MM.1S (cell line): ENCODE measurements at regions not wholly inside any gene's neighbourhood (a gene's known extent, or its start where the extent isn't known, plus 50 kb on each side); places are given as distances from the start of the nearest gene placed in this dataset.

Experiments used
- DNase-seq: peaks from one replicate; pipeline ENCODE4 v3.0.0-alpha.2; 2015
- H2AFZ ChIP-seq: fragments of 300-600 bp; sonication (generic); 2 replicates; pipeline ENCODE4 v1.6.0; 2016; ENCODE audit warnings: antibody characterized with exemption, low read length
- H3F3A ChIP-seq: fragments of 300-600 bp; sonication (generic); 2 replicates; pipeline ENCODE4 v1.6.1; 2016; ENCODE audit warnings: mild to moderate bottlenecking, antibody characterized with exemption, low read length, moderate library complexity, mixed read lengths; ENCODE audit not compliant: insufficient read depth
- H3K27ac ChIP-seq: fragments of 300-600 bp; sonication (generic); 2 replicates; pipeline ENCODE4 v1.5.1; 2016; ENCODE audit warnings: mild to moderate bottlenecking, low read length
- H3K27me3 ChIP-seq: fragments of 300-600 bp; sonication (generic); replicated peaks from 2 replicates; pipeline ENCODE4 v1.6.0; 2016; ENCODE audit warnings: low read length; ENCODE audit not compliant: insufficient read depth
- H3K36me3 ChIP-seq: fragments of 300-600 bp; sonication (generic); replicated peaks from 2 replicates; pipeline ENCODE4 v1.6.1; 2016; ENCODE audit warnings: mild to moderate bottlenecking, low read length, mixed read lengths; ENCODE audit not compliant: insufficient read depth
- H3K4me1 ChIP-seq: fragments of 300-600 bp; sonication (generic); 2 replicates; pipeline ENCODE4 v1.6.1; 2016; ENCODE audit warnings: low read length, mixed read lengths
- H3K4me2 ChIP-seq: fragments of 300-600 bp; sonication (generic); 2 replicates; pipeline ENCODE4 v1.6.0; 2016; ENCODE audit warnings: low read depth, low read length
- H3K4me3 ChIP-seq: fragments of 300-600 bp; sonication (generic); 2 replicates; pipeline ENCODE4 v1.5.1; 2016; ENCODE audit warnings: low read length, mixed read lengths
- H3K79me2 ChIP-seq: fragments of 300-600 bp; sonication (generic); 2 replicates; pipeline ENCODE4 v1.6.1; 2016; ENCODE audit warnings: mixed run types, low read length, mixed read lengths
- H3K9ac ChIP-seq: fragments of 300-600 bp; sonication (generic); 2 replicates; pipeline ENCODE4 v1.6.1; 2016; ENCODE audit warnings: low read length, mixed read lengths
- H3K9me2 ChIP-seq: fragments of 300-600 bp; sonication (generic); replicated peaks from 2 replicates; pipeline ENCODE4 v1.6.1; 2016; ENCODE audit warnings: mild to moderate bottlenecking, low read length, mixed read lengths; ENCODE audit not compliant: insufficient read depth
- H3K9me3 ChIP-seq: fragments of 300-600 bp; sonication (generic); replicated peaks from 2 replicates; pipeline ENCODE4 v1.6.1; 2016; ENCODE audit warnings: mild to moderate bottlenecking, low read length, mixed read lengths; ENCODE audit not compliant: insufficient read depth
- H4K20me1 ChIP-seq: fragments of 300-600 bp; sonication (generic); 2 replicates; pipeline ENCODE4 v1.6.1; 2016; ENCODE audit warnings: mild to moderate bottlenecking, low read length, moderate library complexity, mixed read lengths; ENCODE audit not compliant: insufficient read depth
- EZH2 ChIP-seq: fragments of 300-600 bp; sonication (generic); optimal IDR thresholded peaks from 2 replicates; pipeline ENCODE3; 2017; ENCODE audit warnings: low read depth, mild to moderate bottlenecking, antibody characterized with exemption, low read length, mixed read lengths
- EZH2phosphoT487 ChIP-seq: fragments of 300-600 bp; sonication (generic); IDR thresholded peaks from 2 replicates; pipeline ENCODE4 v1.6.1; 2018; ENCODE audit warnings: antibody characterized with exemption, low read length
- TF ChIP-seq, protein P1 (sequence below): fragments of 300-600 bp; sonication (generic); IDR thresholded peaks from 2 replicates; pipeline ENCODE4 v1.5.1; 2016; ENCODE audit warnings: antibody characterized with exemption, low read length, mixed read lengths

DNA sequence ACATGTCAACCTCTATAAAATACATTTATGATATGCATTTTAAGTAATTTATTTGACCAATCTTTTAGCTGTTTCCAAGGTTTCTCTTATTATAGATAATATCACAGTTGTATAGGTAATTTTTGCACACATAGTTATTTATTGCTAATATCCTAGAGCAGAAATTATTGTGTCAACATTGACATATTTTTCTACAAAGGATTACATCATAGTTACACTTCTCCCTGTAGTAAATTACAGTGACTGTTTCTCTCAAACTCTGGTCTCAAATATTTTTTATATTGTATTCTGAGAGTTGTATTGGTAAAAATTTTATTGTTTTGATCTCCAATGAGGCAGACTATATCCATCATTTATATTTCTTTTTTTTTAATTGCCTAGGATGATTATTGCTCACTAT lies 714.4 kb upstream of the CDH6 start:
- Histone ChIP-seq H3K79me2 (no peaks in the 10 kb centered on the region), H3K27ac (no peak overlapping the region), H3K4me2 (no peak overlapping the region), H3K9me3 (no peaks in the 10 kb centered on the region), H3K9ac (no peak overlapping the region), H3K4me1 (no peaks in the 10 kb centered on the region), H3K9me2 (no peaks in the 10 kb centered on the region), H3K36me3 (no peaks in the 10 kb centered on the region), H3K4me3 (no peak overlapping the region), H3F3A (no peaks in the 10 kb centered on the region), H2AFZ (no peak overlapping the region), H3K27me3 (no peaks in the 10 kb centered on the region), H4K20me1 (no peaks in the 10 kb centered on the region)
- DNase-seq, result no peak
- TF ChIP-seq, protein P1, sequence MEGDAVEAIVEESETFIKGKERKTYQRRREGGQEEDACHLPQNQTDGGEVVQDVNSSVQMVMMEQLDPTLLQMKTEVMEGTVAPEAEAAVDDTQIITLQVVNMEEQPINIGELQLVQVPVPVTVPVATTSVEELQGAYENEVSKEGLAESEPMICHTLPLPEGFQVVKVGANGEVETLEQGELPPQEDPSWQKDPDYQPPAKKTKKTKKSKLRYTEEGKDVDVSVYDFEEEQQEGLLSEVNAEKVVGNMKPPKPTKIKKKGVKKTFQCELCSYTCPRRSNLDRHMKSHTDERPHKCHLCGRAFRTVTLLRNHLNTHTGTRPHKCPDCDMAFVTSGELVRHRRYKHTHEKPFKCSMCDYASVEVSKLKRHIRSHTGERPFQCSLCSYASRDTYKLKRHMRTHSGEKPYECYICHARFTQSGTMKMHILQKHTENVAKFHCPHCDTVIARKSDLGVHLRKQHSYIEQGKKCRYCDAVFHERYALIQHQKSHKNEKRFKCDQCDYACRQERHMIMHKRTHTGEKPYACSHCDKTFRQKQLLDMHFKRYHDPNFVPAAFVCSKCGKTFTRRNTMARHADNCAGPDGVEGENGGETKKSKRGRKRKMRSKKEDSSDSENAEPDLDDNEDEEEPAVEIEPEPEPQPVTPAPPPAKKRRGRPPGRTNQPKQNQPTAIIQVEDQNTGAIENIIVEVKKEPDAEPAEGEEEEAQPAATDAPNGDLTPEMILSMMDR, result no peak
- no peak for TF ChIP-seq EZH2phosphoT487
- TF ChIP-seq EZH2, result no peak

DNA sequence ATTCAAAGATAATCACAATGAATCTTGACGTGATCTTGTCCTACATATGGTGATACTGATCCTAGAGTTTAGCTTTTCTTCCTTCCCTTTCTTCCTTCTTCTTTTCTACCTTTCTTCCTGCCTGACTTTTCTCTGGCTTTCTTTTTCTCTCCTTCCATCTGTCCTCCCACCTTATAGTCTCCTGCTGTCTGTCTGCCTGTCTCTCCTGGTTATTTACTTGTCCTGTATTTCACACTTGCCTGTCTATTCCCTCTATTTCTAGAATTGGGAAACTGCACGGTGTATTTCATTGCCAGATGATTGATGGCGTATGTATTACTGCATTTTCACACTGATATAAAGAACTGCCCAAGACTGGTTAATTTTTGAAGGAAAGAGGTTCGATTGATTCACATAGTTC lies 718.1 kb upstream of the CDH6 start:
- Histone ChIP-seq H3K4me2 (no peak overlapping the region), H3K27me3 (no peaks in the 10 kb centered on the region), H3K9me2 (no peaks in the 10 kb centered on the region), H3K9ac (no peak overlapping the region), H3F3A (no peaks in the 10 kb centered on the region), H2AFZ (no peak overlapping the region), H3K4me1 (no peaks in the 10 kb centered on the region), H3K36me3 (no peaks in the 10 kb centered on the region), H3K79me2 (no peaks in the 10 kb centered on the region), H3K27ac (no peak overlapping the region), H3K9me3 (no peaks in the 10 kb centered on the region), H4K20me1 (no peaks in the 10 kb centered on the region), H3K4me3 (no peak overlapping the region)
- DNase-seq, result no peak
- TF ChIP-seq, protein P1, result no peak
- TF ChIP-seq EZH2phosphoT487, result no peak
- TF ChIP-seq EZH2, result no peak

DNA sequence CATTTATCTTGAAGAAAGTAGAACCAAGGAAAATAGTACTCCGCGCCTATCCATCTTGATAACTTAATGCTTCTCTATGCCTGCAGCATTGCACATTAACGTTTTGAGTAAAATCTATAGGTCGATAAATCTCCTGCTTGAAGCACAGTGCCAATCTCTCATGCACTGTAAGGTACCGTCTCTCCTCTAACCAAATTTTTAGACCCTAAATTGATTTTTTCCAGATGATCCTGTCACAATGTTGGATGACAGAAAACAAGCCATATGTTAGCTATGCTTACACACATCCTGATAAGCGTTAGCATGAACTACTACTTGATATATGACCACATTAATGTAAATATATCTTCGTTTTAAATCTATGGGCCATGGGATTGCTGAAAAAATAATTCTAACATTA lies 723.8 kb upstream of the CDH6 start:
- Histone ChIP-seq H3K27me3 (no peaks in the 10 kb centered on the region), H3K4me3 (no peak overlapping the region), H3K27ac (no peak overlapping the region), H3K9me3 (no peaks in the 10 kb centered on the region), H3F3A (no peaks in the 10 kb centered on the region), H2AFZ (no peak overlapping the region), H3K36me3 (no peaks in the 10 kb centered on the region), H3K4me1 (no peaks in the 10 kb centered on the region), H3K9me2 (no peaks in the 10 kb centered on the region), H4K20me1 (no peaks in the 10 kb centered on the region), H3K9ac (no peak overlapping the region), H3K4me2 (no peak overlapping the region), H3K79me2 (no peaks in the 10 kb centered on the region)
- no peak for DNase-seq
- TF ChIP-seq EZH2, result no peak
- TF ChIP-seq EZH2phosphoT487, result no peak
- TF ChIP-seq, protein P1, result no peak
